Osteocyte (in vitro differentiated cells): ENCODE measurements at regions not wholly inside any gene's neighbourhood (a gene's known extent, or its start where the extent isn't known, plus 50 kb on each side); places are given as distances from the start of the nearest gene placed in this dataset.

Source experiments
- DNase-seq: peaks from one replicate; pipeline ENCODE4 v3.0.0; 2021; ENCODE audit warnings: mixed read lengths; ENCODE audit not compliant: unreplicated experiment; ENCODE audit errors: extremely low spot score
- H3K27ac Mint-ChIP-seq: one replicate; pipeline ENCODE4 v1.8.0; 2021; ENCODE audit warnings: mild to moderate bottlenecking, mixed read lengths; ENCODE audit not compliant: unreplicated experiment
- H3K27me3 Mint-ChIP-seq: one replicate; pipeline ENCODE4 v1.8.0; 2021; ENCODE audit warnings: mixed read lengths; ENCODE audit not compliant: unreplicated experiment
- H3K36me3 Mint-ChIP-seq: one replicate; pipeline ENCODE4 v1.8.0; 2021; ENCODE audit warnings: mixed read lengths; ENCODE audit not compliant: unreplicated experiment
- H3K4me1 Mint-ChIP-seq: one replicate; pipeline ENCODE4 v1.8.0; 2021; ENCODE audit warnings: mixed read lengths; ENCODE audit not compliant: unreplicated experiment
- H3K4me3 Mint-ChIP-seq: one replicate; pipeline ENCODE4 v1.8.0; 2021; ENCODE audit warnings: mild to moderate bottlenecking, moderate library complexity, mixed read lengths; ENCODE audit not compliant: unreplicated experiment
- H3K9me3 Mint-ChIP-seq: one replicate; pipeline ENCODE4 v1.8.0; 2021; ENCODE audit warnings: mixed read lengths; ENCODE audit not compliant: unreplicated experiment
- CTCF ChIP-seq: fragments of 200-600 bp; sonication (generic); IDR thresholded peaks from 2 replicates; pipeline ENCODE4 v1.5.0; 2021; ENCODE audit warnings: antibody characterized with exemption, mild to moderate bottlenecking, moderate library complexity

DNA sequence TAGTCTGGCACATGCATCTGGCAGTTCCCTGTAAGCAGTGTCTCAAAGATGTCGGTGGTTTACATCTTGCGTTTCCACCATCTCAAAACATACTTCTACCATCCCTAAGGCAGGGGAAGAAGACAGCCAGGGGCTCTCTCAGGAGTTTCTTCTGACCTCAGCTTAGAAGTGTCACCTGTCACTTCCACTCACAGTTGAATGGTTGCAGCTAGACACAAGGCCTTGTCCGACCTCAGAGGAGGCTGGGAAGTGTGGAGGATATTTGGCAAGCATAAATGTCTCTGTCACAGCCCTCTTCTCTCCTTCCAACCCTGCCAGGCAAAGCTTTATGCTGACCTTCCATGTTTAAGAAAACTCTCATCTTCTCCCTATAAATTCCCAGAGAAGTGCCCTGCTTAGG is 193.3 kb downstream of the HERPUD2 start:
- Mint-ChIP-seq H3K9me3 (no peaks in the 10 kb centered on the region), H3K27ac (no peak overlapping the region), H3K4me3 (no peak overlapping the region), H3K36me3 (no peaks in the 10 kb centered on the region), H3K4me1 (no peaks in the 10 kb centered on the region), H3K27me3 (peaks cover 14% of the 10 kb centered on the region)
- no peak for DNase-seq
- TF ChIP-seq CTCF: no peak

- no peak overlapping the region for H3K27ac Mint-ChIP-seq
- H3K27me3 Mint-ChIP-seq: peaks cover 12% of the 10 kb centered on the region
- H3K36me3 Mint-ChIP-seq: no peaks in the 10 kb centered on the region
- no peak for DNase-seq
- H3K4me1 Mint-ChIP-seq: no peaks in the 10 kb centered on the region
- TF ChIP-seq CTCF: no peak
- H3K9me3 Mint-ChIP-seq: no peaks in the 10 kb centered on the region
- no peak overlapping the region for H3K4me3 Mint-ChIP-seq
Measured at GRCh38 chr7:35499226-35499625, 195.7 kb downstream of the HERPUD2 start.

DNA sequence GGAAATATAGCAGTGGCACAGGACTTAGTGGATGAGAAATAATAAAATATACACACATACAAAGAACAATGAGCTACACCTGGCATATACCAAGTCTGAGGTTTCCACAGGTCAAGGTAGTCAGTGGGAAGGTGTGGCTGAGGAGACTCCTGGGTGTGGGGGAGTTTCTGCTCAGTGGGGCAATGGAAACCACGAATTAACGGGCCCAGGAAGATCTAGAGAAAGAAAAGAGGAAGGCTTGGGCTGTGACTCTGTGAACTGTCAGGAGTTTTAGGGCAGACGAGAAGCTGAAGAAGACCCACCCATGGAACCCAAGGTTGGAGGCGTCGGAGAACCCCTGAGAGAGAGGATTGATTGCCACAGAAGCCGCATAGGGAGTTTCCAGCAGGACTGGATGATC is 196.5 kb downstream of the HERPUD2 start:
- H3K4me1 Mint-ChIP-seq: no peaks in the 10 kb centered on the region
- no peaks in the 10 kb centered on the region for H3K9me3 Mint-ChIP-seq
- TF ChIP-seq CTCF: no peak
- no peak overlapping the region for H3K27ac Mint-ChIP-seq
- no peaks in the 10 kb centered on the region for H3K36me3 Mint-ChIP-seq
- no peak overlapping the region for H3K4me3 Mint-ChIP-seq
- DNase-seq: no peak
- H3K27me3 Mint-ChIP-seq: peaks cover 8% of the 10 kb centered on the region

DNA sequence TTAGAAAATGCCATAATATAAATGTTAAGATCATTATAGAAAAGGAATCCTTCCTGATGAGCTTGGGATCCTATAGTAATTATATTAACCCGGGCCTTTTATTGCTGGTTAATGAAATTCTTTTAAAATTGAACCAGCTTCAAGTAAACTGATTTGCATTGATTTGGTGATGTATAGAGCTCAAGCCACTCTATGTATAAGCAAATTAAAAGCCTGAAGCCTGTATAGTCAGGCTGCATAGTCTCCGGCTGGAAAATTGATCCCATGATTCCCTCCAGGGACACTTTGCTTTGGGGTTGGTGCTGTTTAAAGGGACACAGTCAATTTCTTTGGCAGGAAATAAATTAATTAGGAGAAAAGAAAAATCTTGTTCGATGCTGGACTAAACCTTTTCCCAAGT is 199.1 kb downstream of the HERPUD2 start:
- H3K36me3 Mint-ChIP-seq: no peaks in the 10 kb centered on the region
- H3K27ac Mint-ChIP-seq: no peak overlapping the region
- H3K4me3 Mint-ChIP-seq: no peak overlapping the region
- no peaks in the 10 kb centered on the region for H3K4me1 Mint-ChIP-seq
- TF ChIP-seq CTCF: no peak
- peaks cover 11% of the 10 kb centered on the region for H3K27me3 Mint-ChIP-seq
- DNase-seq: no peak
- H3K9me3 Mint-ChIP-seq: no peaks in the 10 kb centered on the region

DNA sequence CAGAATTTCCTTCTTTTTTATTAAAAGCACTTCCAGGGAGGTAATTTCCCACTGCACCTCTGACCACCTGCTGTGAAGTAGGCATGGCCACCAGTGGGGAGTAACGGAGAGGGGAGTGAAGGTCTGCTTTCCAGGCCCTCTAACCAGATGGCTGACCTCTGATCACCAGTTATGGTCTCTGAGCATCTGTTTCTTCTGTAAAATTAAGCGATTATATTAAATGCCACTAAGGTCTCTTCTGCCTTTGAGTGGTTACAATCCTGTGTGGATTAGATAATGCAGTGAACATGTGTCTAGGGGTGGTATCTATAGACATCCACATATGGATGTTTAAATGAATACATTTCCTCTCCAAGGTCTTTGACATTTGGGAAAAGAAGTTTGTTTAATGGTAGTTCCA is 199.6 kb downstream of the HERPUD2 start:
- no peak for TF ChIP-seq CTCF
- no peaks in the 10 kb centered on the region for H3K36me3 Mint-ChIP-seq
- H3K9me3 Mint-ChIP-seq: no peaks in the 10 kb centered on the region
- H3K4me3 Mint-ChIP-seq: no peak overlapping the region
- H3K27ac Mint-ChIP-seq: no peak overlapping the region
- no peaks in the 10 kb centered on the region for H3K4me1 Mint-ChIP-seq
- peaks cover 14% of the 10 kb centered on the region for H3K27me3 Mint-ChIP-seq
- no peak for DNase-seq
